MV-4-11 (cell line): ENCODE measurements at regions not wholly inside any gene's neighbourhood (a gene's known extent, or its start where the extent isn't known, plus 50 kb on each side); places are given as distances from the start of the nearest gene placed in this dataset.
"Not testable (repeated sequence)": the region's sequence is repeated elsewhere in the genome, so short reads cannot be mapped to it uniquely, and the experiment has no call there.

Experiments
- DNase-seq: peaks from one replicate; lab custom pipeline; 2025; lab: John Stamatoyannopoulos, UW

DNA sequence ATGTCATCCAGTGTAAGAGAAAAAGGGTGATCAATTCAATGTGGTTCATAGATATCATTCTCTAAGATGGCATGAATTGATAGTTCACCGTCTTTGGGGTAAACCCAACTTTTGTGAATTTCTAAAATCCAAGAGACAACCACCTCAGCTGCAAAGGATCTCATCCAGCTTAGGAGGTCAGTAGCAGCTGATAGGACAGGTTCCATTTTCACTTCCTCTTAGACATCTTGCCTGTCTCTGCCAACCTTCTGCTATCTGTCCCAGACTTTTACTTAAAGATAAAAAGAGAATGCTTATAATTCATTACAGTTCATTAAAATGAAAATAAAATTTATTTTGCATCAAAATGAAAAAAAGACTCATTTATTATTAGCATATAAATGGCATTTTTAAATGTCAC, 468.2 kb downstream of the XYLT1 start:
- DNase-seq, result peak; percentile 17

DNA sequence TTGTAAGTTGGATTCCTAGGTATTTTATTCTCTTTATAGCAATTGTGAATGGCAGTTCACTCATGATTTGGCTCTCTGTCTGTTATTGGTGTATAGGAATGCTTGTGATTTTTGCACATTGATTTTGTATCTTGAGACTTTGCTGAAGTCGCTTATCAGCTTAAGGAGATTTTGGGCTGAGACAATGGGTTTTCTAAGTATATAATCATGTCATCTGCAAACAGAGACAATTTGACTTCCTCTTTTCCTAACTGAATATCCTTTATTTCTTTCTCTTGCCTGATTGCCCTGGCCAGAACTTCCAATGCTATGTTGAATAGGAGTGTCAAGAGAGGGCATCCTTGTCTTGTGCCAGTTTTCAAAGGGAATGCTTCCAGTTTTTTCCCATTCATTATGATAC, 464.8 kb downstream of the XYLT1 start:
- not testable (repeated sequence) for DNase-seq

DNA sequence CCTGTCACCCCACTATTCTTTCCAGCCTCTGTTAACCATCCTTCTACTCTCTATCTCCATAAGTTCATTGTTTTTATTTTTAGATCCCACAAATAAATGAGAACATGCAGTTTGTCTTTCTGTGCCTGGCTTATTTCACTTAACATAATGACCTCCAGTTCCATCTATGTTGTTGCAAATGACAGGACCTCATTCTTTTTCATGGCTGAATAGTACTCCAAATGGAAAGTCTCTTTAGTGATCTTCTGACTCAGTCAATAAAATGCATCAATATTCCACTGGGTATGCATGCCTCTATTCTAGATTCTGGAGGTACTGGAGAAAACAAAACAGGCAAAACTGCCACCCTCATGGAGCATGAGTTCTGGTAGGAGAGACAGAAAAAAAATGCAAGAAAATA, 459.0 kb downstream of the XYLT1 start:
- no peak for DNase-seq

DNA sequence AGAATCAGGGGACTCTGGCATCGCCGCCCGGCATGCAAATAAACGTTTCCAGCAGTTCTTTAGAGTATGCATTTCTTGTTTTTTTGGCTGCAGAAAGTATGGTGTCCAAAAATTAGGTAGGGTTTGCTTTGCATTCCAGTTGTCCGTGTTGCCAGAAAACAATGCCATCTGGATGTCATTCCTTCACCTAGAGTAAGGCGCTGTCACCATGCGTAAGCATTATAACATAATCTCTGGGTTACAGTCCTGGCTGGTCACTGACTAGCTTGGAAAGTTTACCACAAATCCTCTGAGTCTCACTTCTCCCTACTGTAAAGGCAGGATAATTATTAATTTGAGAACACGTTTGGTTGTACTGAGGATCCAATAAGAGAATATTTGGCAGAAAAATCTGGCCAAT, 457.7 kb downstream of the XYLT1 start:
- DNase-seq, result peak; percentile 46

- no peak for DNase-seq
These were observed 456.2 kb downstream of the XYLT1 start for GRCh38 chr16:17014484-17015121.

GRCh38 chr16:17015702-17016101, 455.1 kb downstream of the XYLT1 start:
- no peak for DNase-seq

DNA sequence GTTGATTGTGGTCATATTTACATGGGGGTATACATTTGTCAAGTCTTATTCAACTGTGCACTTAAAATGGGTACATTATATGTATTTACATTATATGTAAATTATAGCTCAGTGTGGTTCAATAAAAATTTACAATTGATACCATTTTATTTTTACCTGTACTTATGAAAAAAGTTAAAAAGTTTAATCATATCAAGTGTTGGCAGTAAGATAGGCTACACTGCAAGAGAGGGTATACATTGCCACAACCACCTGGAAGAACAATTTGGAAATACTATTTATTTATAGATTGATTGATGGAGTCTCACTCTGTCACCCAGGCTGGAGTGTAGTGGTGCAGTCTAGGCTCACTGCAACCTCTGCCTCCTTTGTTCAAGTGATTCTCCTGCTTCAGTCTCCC, 453.3 kb downstream of the XYLT1 start:
- no peak for DNase-seq

DNA sequence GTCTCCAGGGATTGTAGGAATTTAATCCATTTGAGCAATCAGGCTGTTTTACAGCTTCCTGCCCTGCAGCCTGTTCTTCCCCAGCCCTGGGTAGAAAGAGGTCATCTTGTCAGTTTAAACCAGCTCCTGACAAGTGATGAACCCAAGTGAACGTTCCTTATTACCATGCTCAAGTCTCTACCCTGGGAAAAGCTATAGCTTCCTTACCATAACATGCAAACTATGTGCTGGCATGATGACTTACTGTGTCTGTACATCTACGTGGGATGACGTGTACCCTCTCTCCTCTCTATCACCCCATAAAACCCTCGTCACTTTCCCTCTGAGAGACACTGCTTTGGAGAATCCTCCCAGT, 452.2 kb downstream of the XYLT1 start:
- DNase-seq, result no peak

DNA sequence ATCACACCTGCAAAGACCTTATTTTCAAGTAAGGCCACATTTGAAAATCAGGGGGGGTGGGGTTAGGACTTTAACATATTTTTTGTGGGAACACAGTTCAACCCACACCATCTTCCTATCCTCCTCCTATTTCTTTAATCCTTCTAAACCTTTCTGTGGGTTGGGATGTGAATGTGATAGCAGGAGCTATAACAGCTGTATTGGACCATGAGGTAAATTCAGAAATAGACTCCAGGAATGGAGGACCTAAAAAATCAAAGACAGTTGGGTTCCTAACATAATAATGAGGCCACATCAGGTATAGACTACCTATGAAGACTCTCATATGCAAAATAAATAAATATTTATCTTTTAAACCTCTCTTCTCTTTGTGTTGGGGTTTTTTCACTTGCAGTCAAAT, 451.4 kb downstream of the XYLT1 start:
- no peak for DNase-seq

- DNase-seq, result no peak
These were observed 447.2 kb downstream of the XYLT1 start for GRCh38 chr16:17023606-17024005.

DNA sequence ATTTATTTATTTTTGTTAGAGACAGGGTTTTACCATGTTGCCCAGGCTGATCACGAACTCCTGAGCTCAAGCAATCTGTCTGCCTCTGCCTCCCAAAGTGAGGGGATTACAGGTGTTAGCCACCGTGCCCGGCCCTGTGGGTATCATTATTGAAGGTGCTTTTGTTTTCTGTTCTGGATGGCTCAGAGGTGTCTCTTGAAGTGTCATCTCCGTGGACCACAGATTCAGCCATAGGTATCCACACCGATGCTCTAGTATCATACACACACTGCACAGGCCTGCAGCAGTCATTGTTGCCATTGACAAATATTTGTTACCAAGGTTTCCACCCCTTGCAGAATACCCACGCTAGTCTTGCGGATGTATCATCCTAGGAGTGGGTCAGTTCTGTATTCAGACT, 446.2 kb downstream of the XYLT1 start:
- no peak for DNase-seq

DNA sequence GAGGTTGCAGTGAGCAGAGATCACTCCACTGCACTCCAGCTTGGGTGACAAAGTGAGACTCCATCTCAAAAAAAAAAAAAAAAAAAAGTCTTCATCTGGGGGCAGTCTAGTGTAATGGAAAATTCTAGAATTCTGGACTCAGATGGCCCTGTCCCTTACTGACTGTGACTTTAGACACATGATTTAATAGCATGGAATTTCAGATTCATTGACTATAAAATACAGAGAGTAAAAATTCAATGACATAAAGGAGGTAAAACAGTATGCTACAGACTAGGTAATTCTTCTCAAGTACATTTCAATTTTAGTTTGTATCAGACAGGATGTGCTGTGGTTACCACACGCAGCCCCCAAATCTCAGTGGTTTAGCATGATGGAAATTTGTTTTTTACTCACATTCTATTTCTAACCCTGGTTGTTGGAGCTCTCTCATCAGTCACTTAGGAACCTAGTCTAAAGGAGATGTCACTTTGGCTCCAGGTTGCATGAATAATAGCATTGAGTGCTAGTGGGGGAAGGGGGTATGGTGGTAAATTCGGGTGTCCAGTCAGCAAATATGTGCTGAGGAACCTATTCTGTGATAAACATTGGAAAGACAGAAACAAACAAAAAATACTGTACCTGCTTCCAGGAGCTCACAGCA, 444.0 kb downstream of the XYLT1 start:
- DNase-seq, result no peak

GRCh38 chr16:17027488-17028129, 443.2 kb downstream of the XYLT1 start:
- DNase-seq, result no peak

- DNase-seq, result no peak
These were observed 441.0 kb downstream of the XYLT1 start for GRCh38 chr16:17029602-17030350.

DNA sequence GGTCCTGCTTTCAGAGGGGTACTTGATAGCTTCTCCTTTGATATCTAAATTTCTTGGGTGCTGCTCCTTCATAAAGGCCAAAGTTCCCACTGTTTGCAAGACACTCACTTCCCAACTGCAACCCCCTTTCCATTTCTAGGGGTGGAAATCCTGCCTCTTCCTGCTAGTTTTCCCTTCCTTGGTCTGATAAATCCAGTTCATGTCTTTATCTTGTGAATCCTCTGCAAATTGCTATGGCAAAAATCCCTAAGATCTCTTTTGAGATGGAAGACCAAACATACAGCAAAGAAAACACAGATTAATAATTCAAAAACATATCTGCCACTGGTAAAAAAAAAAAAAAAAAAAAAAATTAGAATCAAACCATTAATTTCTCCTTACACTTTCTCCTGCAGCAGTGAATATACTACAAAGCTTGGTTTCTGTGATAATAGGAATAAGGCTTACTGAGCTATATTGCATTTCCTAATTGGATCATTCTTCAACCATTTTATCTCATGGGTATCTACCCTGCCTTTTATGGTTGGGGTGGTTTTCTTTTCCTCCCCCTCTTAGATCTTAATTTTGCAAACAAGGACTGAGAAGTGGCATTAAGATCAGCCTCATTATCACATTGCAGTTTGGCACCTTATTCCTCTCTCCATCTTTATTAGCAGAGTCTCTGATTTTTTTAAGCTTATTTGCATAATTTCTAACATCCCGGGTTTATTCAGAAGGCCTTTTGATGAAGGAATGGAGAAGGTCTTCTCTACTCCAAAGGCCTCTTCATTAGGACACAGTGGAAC, 439.1 kb downstream of the XYLT1 start:
- no peak for DNase-seq

DNA sequence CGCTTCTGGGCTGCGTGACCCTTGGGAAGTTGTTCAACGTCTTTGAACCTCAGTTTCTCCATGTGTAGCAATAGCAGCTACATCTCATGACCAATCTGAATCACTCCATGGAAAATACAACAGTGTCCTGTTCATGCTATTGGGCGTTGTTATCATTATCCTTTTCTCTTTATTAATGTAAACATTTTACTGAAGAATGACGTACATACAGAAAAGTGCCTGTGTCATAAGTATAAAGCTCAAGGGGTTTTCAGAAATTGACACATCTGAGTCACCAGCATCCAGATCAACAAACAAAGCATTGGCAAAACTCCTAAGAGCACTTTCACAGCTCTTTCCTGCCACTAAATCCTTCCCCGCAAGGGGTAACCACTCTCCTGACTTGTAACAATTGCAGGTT, 438.4 kb downstream of the XYLT1 start:
- DNase-seq, result no peak

- DNase-seq, result no peak
These were observed 436.1 kb downstream of the XYLT1 start for GRCh38 chr16:17034477-17035252.

- no peak for DNase-seq
These were observed 433.3 kb downstream of the XYLT1 start for GRCh38 chr16:17037499-17037898.

DNA sequence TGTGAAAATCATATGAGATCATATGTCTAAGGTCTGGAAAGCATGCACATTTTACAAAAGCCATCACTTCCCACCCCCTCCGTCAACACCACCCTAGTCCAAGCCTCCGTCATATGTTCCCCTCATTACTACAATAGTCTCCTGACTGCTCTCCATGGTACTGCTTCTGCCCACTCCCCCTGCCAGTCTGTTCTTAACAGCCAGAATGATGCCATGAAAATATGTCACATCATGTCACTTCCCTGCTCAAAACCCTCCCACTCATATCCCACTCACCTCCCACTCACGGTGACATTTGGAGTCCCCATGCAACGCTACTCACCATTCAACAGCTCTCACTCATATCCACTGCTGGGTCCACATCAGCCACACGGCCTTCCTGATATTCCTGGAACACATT, 432.3 kb downstream of the XYLT1 start:
- DNase-seq, result no peak

- not testable (repeated sequence) for DNase-seq
These were observed 421.7 kb downstream of the XYLT1 start for GRCh38 chr16:17049109-17049508.

- DNase-seq, result no peak
These were observed 420.3 kb downstream of the XYLT1 start for GRCh38 chr16:17050468-17050867.
